Smooth muscle cell (in vitro differentiated cells): ENCODE measurements at regions not wholly inside any gene's neighbourhood (a gene's known extent, or its start where the extent isn't known, plus 50 kb on each side); places are given as distances from the start of the nearest gene placed in this dataset.

Experiments used
- DNase-seq: peaks from one replicate; lab custom pipeline; 2025; ENCODE audit not compliant: unreplicated experiment; lab: John Stamatoyannopoulos, UW
- H2AFZ ChIP-seq: fragments of 200-600 bp; sonication (generic); 2 replicates; pipeline ENCODE4 v1.6.0; 2016; ENCODE audit warnings: antibody characterized with exemption, low read depth, mild to moderate bottlenecking
- H3F3A ChIP-seq: fragments of 200-600 bp; sonication (generic); 2 replicates; pipeline ENCODE4 v1.6.0; 2017; ENCODE audit warnings: antibody characterized with exemption, low read depth
- H3K27ac ChIP-seq: fragments of 200-600 bp; sonication (generic); 2 replicates; pipeline ENCODE4 v1.5.1; 2016; ENCODE audit warnings: low read depth, mild to moderate bottlenecking
- H3K27me3 ChIP-seq: fragments of 200-600 bp; sonication (generic); 2 replicates; pipeline ENCODE4 v1.6.1; 2016; ENCODE audit warnings: low read depth, mild to moderate bottlenecking
- H3K36me3 ChIP-seq: fragments of 200-600 bp; sonication (generic); 2 replicates; pipeline ENCODE4 v1.5.1; 2016; ENCODE audit warnings: low read depth
- H3K4me1 ChIP-seq: fragments of 200-600 bp; sonication (generic); 2 replicates; pipeline ENCODE4 v1.5.1; 2016; ENCODE audit warnings: low read depth
- H3K4me2 ChIP-seq: fragments of 200-600 bp; sonication (generic); 2 replicates; pipeline ENCODE4 v1.6.0; 2016; ENCODE audit warnings: mild to moderate bottlenecking
- H3K4me3 ChIP-seq: fragments of 200-600 bp; sonication (generic); 2 replicates; pipeline ENCODE4 v1.5.1; 2016; ENCODE audit warnings: mild to moderate bottlenecking
- H3K79me2 ChIP-seq: fragments of 200-600 bp; sonication (generic); 2 replicates; pipeline ENCODE4 v1.6.0; 2016; ENCODE audit warnings: low read depth, mild to moderate bottlenecking
- H3K9ac ChIP-seq: fragments of 200-600 bp; sonication (generic); 2 replicates; pipeline ENCODE4 v1.6.0; 2016; ENCODE audit warnings: low read depth
- H3K9me3 ChIP-seq: fragments of 200-600 bp; sonication (generic); replicated peaks from 2 replicates; pipeline ENCODE4 v1.5.1; 2016; ENCODE audit warnings: low read depth
- H4K20me1 ChIP-seq: fragments of 200-600 bp; sonication (generic); 2 replicates; pipeline ENCODE4 v1.6.0; 2016; ENCODE audit warnings: low read depth
- CTCF ChIP-seq: fragments of 200-600 bp; sonication (generic); IDR thresholded peaks from 2 replicates; pipeline ENCODE4 v1.5.1; 2017; ENCODE audit warnings: borderline replicate concordance, mild to moderate bottlenecking, antibody characterized with exemption; ENCODE audit not compliant: insufficient read depth, poor library complexity, severe bottlenecking
- WGBS: methylation state at CpG from one replicate; pipeline ENCODE4 v1.1.7; 2016; ENCODE audit warnings: low lambda C conversion rate; 5-methylcytosine and 5-hydroxymethylcytosine counted together

- peaks cover 10% of the 10 kb centered on the region for H3K4me1 ChIP-seq
- no peak for TF ChIP-seq CTCF
These were observed 57.9 kb upstream of the RNF32 start for GRCh38 chr7:156582591-156583123.

GRCh38 chr7:156580036-156580435, 60.5 kb upstream of the RNF32 start:
- Histone ChIP-seq H3K4me3 (no peak overlapping the region), H2AFZ (no peak overlapping the region), H4K20me1 (no peaks in the 10 kb centered on the region), H3F3A (no peaks in the 10 kb centered on the region), H3K4me1 (peaks cover 6% of the 10 kb centered on the region), H3K9me3 (no peaks in the 10 kb centered on the region), H3K4me2 (no peak overlapping the region), H3K27me3 (no peaks in the 10 kb centered on the region), H3K79me2 (no peaks in the 10 kb centered on the region), H3K27ac (no peak overlapping the region), H3K36me3 (no peaks in the 10 kb centered on the region), H3K9ac (no peak overlapping the region)
- TF ChIP-seq CTCF = no peak
- DNase-seq = no peak
- 94% methylated on average over 8 of the region's 8 CpGs for WGBS

More at GRCh38 chr7:156582591-156583123, 57.9 kb upstream of the RNF32 start:
- no peaks in the 10 kb centered on the region for H3K36me3 ChIP-seq
- no peaks in the 10 kb centered on the region for H3K79me2 ChIP-seq
- WGBS = 96% methylated on average over 11 of the region's 11 CpGs
- H3F3A ChIP-seq = no peaks in the 10 kb centered on the region
- H3K27ac ChIP-seq = no peak overlapping the region
- H3K27me3 ChIP-seq = no peaks in the 10 kb centered on the region
- H3K9ac ChIP-seq = no peak overlapping the region
- no peak for DNase-seq
- no peaks in the 10 kb centered on the region for H3K9me3 ChIP-seq
- no peak overlapping the region for H3K4me3 ChIP-seq
- H3K4me2 ChIP-seq = no peak overlapping the region
- no peaks in the 10 kb centered on the region for H4K20me1 ChIP-seq
- H2AFZ ChIP-seq = no peak overlapping the region

- no peaks in the 10 kb centered on the region for H3K27me3 ChIP-seq
- no peaks in the 10 kb centered on the region for H3K9me3 ChIP-seq
- H3F3A ChIP-seq = no peaks in the 10 kb centered on the region
- H3K4me3 ChIP-seq = no peak overlapping the region
- H3K79me2 ChIP-seq = no peaks in the 10 kb centered on the region
- 64% methylated on average over 8 of the region's 8 CpGs for WGBS
- peaks cover 1% of the 10 kb centered on the region for H3K4me1 ChIP-seq
- no peak overlapping the region for H2AFZ ChIP-seq
- H4K20me1 ChIP-seq = no peaks in the 10 kb centered on the region
- H3K4me2 ChIP-seq = no peak overlapping the region
- TF ChIP-seq CTCF = no peak
- H3K9ac ChIP-seq = no peak overlapping the region
- no peak overlapping the region for H3K27ac ChIP-seq
- no peak for DNase-seq
- no peaks in the 10 kb centered on the region for H3K36me3 ChIP-seq
These were observed 61.0 kb upstream of the RNF32 start for GRCh38 chr7:156579566-156579965.

- H3K4me1 ChIP-seq = no peaks in the 10 kb centered on the region
- H2AFZ ChIP-seq = no peak overlapping the region
- H3K4me3 ChIP-seq = no peak overlapping the region
- H3K27ac ChIP-seq = no peak overlapping the region
- WGBS = 46% methylated on average over 8 of the region's 8 CpGs
- H4K20me1 ChIP-seq = no peaks in the 10 kb centered on the region
- H3K9me3 ChIP-seq = no peaks in the 10 kb centered on the region
- H3K36me3 ChIP-seq = no peaks in the 10 kb centered on the region
- no peak overlapping the region for H3K4me2 ChIP-seq
- H3K79me2 ChIP-seq = no peaks in the 10 kb centered on the region
- H3F3A ChIP-seq = no peaks in the 10 kb centered on the region
- H3K9ac ChIP-seq = no peak overlapping the region
- no peak for DNase-seq
- H3K27me3 ChIP-seq = no peaks in the 10 kb centered on the region
- TF ChIP-seq CTCF = no peak
These were observed 61.6 kb upstream of the RNF32 start for GRCh38 chr7:156578978-156579430.
